GM23338 (cell line): ENCODE measurements at regions not wholly inside any gene's neighbourhood (a gene's known extent, or its start where the extent isn't known, plus 50 kb on each side); places are given as distances from the start of the nearest gene placed in this dataset.

ENCODE experiments used
- ATAC-seq: fragments of 200-7000 bp; cut with Tn5 transposase; 3 replicates; pipeline ENCODE4 v1.9.1; 2020
- DNase-seq: peaks from one replicate; pipeline ENCODE4 v3.0.0-alpha.2; 2015; ENCODE audit warnings: low spot score
- H2AFZ ChIP-seq: fragments of 200-600 bp; sonication (generic); 2 replicates; pipeline ENCODE4 v1.8.0; 2016; ENCODE audit warnings: antibody characterized with exemption, mild to moderate bottlenecking, moderate library complexity
- H3F3A ChIP-seq: fragments of 200-600 bp; sonication (generic); replicated peaks from 2 replicates; pipeline ENCODE4 v1.8.0; 2017; ENCODE audit warnings: antibody characterized with exemption, mixed run types, low read depth
- H3K27ac ChIP-seq: fragments of 200-600 bp; sonication (generic); 2 replicates; pipeline ENCODE4 v1.6.1; 2016; ENCODE audit warnings: low read depth
- H3K27me3 ChIP-seq: fragments of 200-600 bp; sonication (generic); 2 replicates; pipeline ENCODE4 v1.8.0; 2016; ENCODE audit warnings: mild to moderate bottlenecking, mixed run types, moderate library complexity; ENCODE audit not compliant: insufficient read depth
- H3K36me3 ChIP-seq: fragments of 200-600 bp; sonication (generic); 2 replicates; pipeline ENCODE4 v1.8.0; 2016; ENCODE audit warnings: mild to moderate bottlenecking; ENCODE audit not compliant: insufficient read depth
- H3K4me1 ChIP-seq: fragments of 200-600 bp; sonication (generic); 2 replicates; pipeline ENCODE4 v1.8.0; 2016; ENCODE audit warnings: mild to moderate bottlenecking, moderate library complexity; ENCODE audit not compliant: insufficient read depth
- H3K4me2 ChIP-seq: fragments of 200-600 bp; sonication (generic); 2 replicates; pipeline ENCODE4 v1.7.1; 2017; ENCODE audit warnings: mixed run types
- H3K4me3 ChIP-seq: fragments of 200-600 bp; sonication (generic); 2 replicates; pipeline ENCODE4 v1.6.1; 2016; ENCODE audit warnings: mixed run types
- H3K79me2 ChIP-seq: fragments of 200-600 bp; sonication (generic); replicated peaks from 2 replicates; pipeline ENCODE4 v1.8.0; 2017; ENCODE audit warnings: mild to moderate bottlenecking; ENCODE audit not compliant: insufficient read depth
- H3K9me2 ChIP-seq: fragments of 200-600 bp; sonication (generic); 2 replicates; pipeline ENCODE4 v1.8.0; 2017; ENCODE audit not compliant: insufficient read depth
- H4K20me1 ChIP-seq: fragments of 200-600 bp; sonication (generic); replicated peaks from 2 replicates; pipeline ENCODE4 v1.8.0; 2017; ENCODE audit warnings: mild to moderate bottlenecking; ENCODE audit not compliant: insufficient read depth
- H3K27ac Mint-ChIP-seq: 2 replicates; pipeline ENCODE4 v1.8.0; 2020; ENCODE audit warnings: inconsistent platforms, mild to moderate bottlenecking, moderate library complexity, mixed read lengths
- H3K27me3 Mint-ChIP-seq: 3 replicates; pipeline ENCODE4 v1.8.0; 2022; ENCODE audit warnings: low read depth, mild to moderate bottlenecking, moderate library complexity, mixed read lengths, inconsistent platforms; ENCODE audit not compliant: insufficient read depth, poor library complexity
- H3K36me3 Mint-ChIP-seq: 3 replicates; pipeline ENCODE4 v1.8.0; 2021; ENCODE audit warnings: low read depth, mild to moderate bottlenecking, inconsistent platforms, moderate library complexity, mixed read lengths
- H3K4me1 Mint-ChIP-seq: 3 replicates; pipeline ENCODE4 v1.8.0; 2020; ENCODE audit warnings: mild to moderate bottlenecking, inconsistent platforms, mixed read lengths
- H3K4me3 Mint-ChIP-seq: 3 replicates; pipeline ENCODE4 v1.8.0; 2021; ENCODE audit warnings: moderate library complexity, mild to moderate bottlenecking, inconsistent platforms, mixed read lengths
- H3K9me3 Mint-ChIP-seq: 3 replicates; pipeline ENCODE4 v1.8.0; 2020; ENCODE audit warnings: moderate library complexity, mild to moderate bottlenecking, inconsistent platforms, mixed read lengths
- CREB1 ChIP-seq: fragments of 250-450 bp; sonication (Bioruptor Pico); IDR thresholded peaks from 2 replicates; pipeline ENCODE4 v1.5.0; 2020; ENCODE audit warnings: low read depth, mild to moderate bottlenecking, moderate library complexity
- CTCF ChIP-seq, 2 experiments: fragments of 200-600 bp in 1 of 2; sonication (generic) in 1 of 2; conservative IDR thresholded peaks; 2 replicates each; pipeline versions ENCODE4 v1.5.1 to v1.6.1; 2016 to 2017; ENCODE audit warnings: antibody characterized with exemption in 2 of 2, low read depth in 2 of 2, mild to moderate bottlenecking in 2 of 2, moderate library complexity in 1 of 2
- ETS1 ChIP-seq: IDR thresholded peaks from 2 replicates; pipeline ENCODE4 v1.6.1; 2016; ENCODE audit warnings: antibody characterized with exemption
- EZH2 ChIP-seq: fragments of 200-600 bp; sonication (generic); IDR thresholded peaks from one replicate; pipeline ENCODE4 v1.8.0; 2017; ENCODE audit warnings: antibody characterized with exemption, mild to moderate bottlenecking, low read depth; ENCODE audit not compliant: unreplicated experiment
- EZH2phosphoT487 ChIP-seq: fragments of 200-600 bp; sonication (generic); IDR thresholded peaks from one replicate; pipeline ENCODE4 v1.8.1; 2018; ENCODE audit warnings: antibody characterized with exemption; ENCODE audit not compliant: unreplicated experiment
- JUNB ChIP-seq: IDR thresholded peaks from one replicate; pipeline ENCODE4 v1.6.1; 2016; ENCODE audit warnings: antibody characterized with exemption; ENCODE audit not compliant: unreplicated experiment
- NANOG ChIP-seq: IDR thresholded peaks from 2 replicates; pipeline ENCODE4 v1.6.1; 2016; ENCODE audit warnings: antibody characterized with exemption, borderline replicate concordance
- POLR2AphosphoS5 ChIP-seq: IDR thresholded peaks from 2 replicates; pipeline ENCODE4 v1.6.1; 2016; ENCODE audit warnings: antibody characterized with exemption, low read depth
- REST ChIP-seq: IDR thresholded peaks from one replicate; pipeline ENCODE4 v1.6.1; 2018; ENCODE audit warnings: antibody characterized with exemption; ENCODE audit not compliant: unreplicated experiment
- ZNF114 ChIP-seq: fragments of 250-450 bp; sonication (Bioruptor Pico); IDR thresholded peaks from 2 replicates; pipeline ENCODE4 v1.5.0; 2020; ENCODE audit warnings: mild to moderate bottlenecking, moderate library complexity
- ZNF462 ChIP-seq: fragments of 250-450 bp; sonication (Bioruptor Pico); IDR thresholded peaks from 2 replicates; pipeline ENCODE4 v1.5.0; 2020; ENCODE audit warnings: mild to moderate bottlenecking, moderate library complexity

- Histone ChIP-seq H3K36me3 (no peaks in the 10 kb centered on the region), H3K27me3 (no peaks in the 10 kb centered on the region), H3K79me2 (no peaks in the 10 kb centered on the region), H2AFZ (no peak overlapping the region), H3F3A (no peaks in the 10 kb centered on the region), H3K4me1 (peaks cover 18% of the 10 kb centered on the region), H3K9me2 (peaks cover 5% of the 10 kb centered on the region; the same call in 1 of the 2 replicates), H3K4me3 (no peak overlapping the region), H3K4me2 (no peak overlapping the region), H3K27ac (no peak overlapping the region), H4K20me1 (no peaks in the 10 kb centered on the region)
- H3K9me3 Mint-ChIP-seq: no peaks in the 10 kb centered on the region; the same call in 2 of the 3 replicates
- no peak overlapping the region for H3K4me3 Mint-ChIP-seq
- H3K27me3 Mint-ChIP-seq: peaks cover 3% of the 10 kb centered on the region
- no peaks in the 10 kb centered on the region for H3K36me3 Mint-ChIP-seq
- H3K27ac Mint-ChIP-seq: no peak overlapping the region
- TF ChIP-seq EZH2phosphoT487: no peak
- no peak for TF ChIP-seq ZNF114 (CRISPR knock-in tag)
- no peak for TF ChIP-seq REST
- no peak for TF ChIP-seq CTCF (conservative IDR thresholded peaks at IDR 0.05; ENCODE audit: low read depth in 2 of 2)
- TF ChIP-seq JUNB: no peak
- no peak for TF ChIP-seq ETS1
- no peak for TF ChIP-seq NANOG
- TF ChIP-seq EZH2: no peak
- TF ChIP-seq CREB1 (CRISPR knock-in tag): no peak
- TF ChIP-seq POLR2AphosphoS5: no peak
- TF ChIP-seq ZNF462: no peak
- ATAC-seq (no peak), DNase-seq (no peak)
- H3K4me1 Mint-ChIP-seq: peaks cover 18% of the 10 kb centered on the region
These were observed 60.5 kb upstream of the BCL6 start for GRCh38 chr3:187805774-187806173.
